ENCODE measurements at regions not wholly inside any gene's neighbourhood (a gene's known extent, or its start where the extent isn't known, plus 50 kb on each side); places are given as distances from the start of the nearest gene placed in this dataset.

- TF ChIP-seq CTCF (IDR thresholded peaks at IDR 0.05; ENCODE audit: low read depth, low read length) (no peak), POLR2A (IDR thresholded peaks at IDR 0.05; ENCODE audit: extremely low read depth, insufficient read length) (no peak)
Observed at GRCh38 chr4:100929135-100929534, 411.3 kb upstream of the EMCN start.
